Fibroblast of lung (primary cell): ENCODE measurements at regions not wholly inside any gene's neighbourhood (a gene's known extent, or its start where the extent isn't known, plus 50 kb on each side); places are given as distances from the start of the nearest gene placed in this dataset.

Experiments
- DNase-seq, 2 donors: peaks; one replicate each; pipeline versions ENCODE4 v3.0.0 to v3.0.0-alpha.2; 2010; ENCODE audit warnings: low read depth in 2 of 2
- H2AFZ ChIP-seq: 2 replicates; pipeline ENCODE4 v1.5.1; 2012; ENCODE audit warnings: low read length, control low read depth, inconsistent platforms
- H3K27ac ChIP-seq: 2 replicates; pipeline ENCODE4 v1.5.1; 2011; ENCODE audit warnings: low read length, control low read depth; ENCODE audit not compliant: insufficient read depth
- H3K27me3 ChIP-seq: 2 replicates; pipeline ENCODE4 v1.5.1; 2011; ENCODE audit warnings: mild to moderate bottlenecking, low read length; ENCODE audit not compliant: control insufficient read depth, insufficient read depth
- H3K36me3 ChIP-seq: 2 replicates; pipeline ENCODE4 v1.5.1; 2011; ENCODE audit warnings: low read length; ENCODE audit not compliant: control insufficient read depth, insufficient read depth
- H3K4me1 ChIP-seq: 2 replicates; pipeline ENCODE4 v1.5.1; 2011; ENCODE audit warnings: low read length; ENCODE audit not compliant: control insufficient read depth, insufficient read depth; ENCODE audit errors: extremely low read depth
- H3K4me2 ChIP-seq: 2 replicates; pipeline ENCODE4 v1.5.1; 2011; ENCODE audit warnings: low read length, control low read depth; ENCODE audit not compliant: insufficient read depth; ENCODE audit errors: extremely low read depth
- H3K4me3 ChIP-seq, 4 experiments: fragments of 200-600 bp in 1 of 4; sonication (generic) in 1 of 4; replicated peaks in 1 of 4; 2 replicates each; pipeline ENCODE4 v1.5.1; 2011 to 2016; ENCODE audit warnings: low read length in 4 of 4, low read depth in 3 of 4, mild to moderate bottlenecking in 3 of 4, control low read depth in 2 of 4, inconsistent platforms in 1 of 4, mixed read lengths in 1 of 4; ENCODE audit not compliant: insufficient read depth in 1 of 4; ENCODE audit errors: control extremely low read depth in 1 of 4
- H3K79me2 ChIP-seq: 2 replicates; pipeline ENCODE4 v1.5.1; 2012; ENCODE audit warnings: mild to moderate bottlenecking, low read length, inconsistent platforms; ENCODE audit not compliant: control insufficient read depth, insufficient read depth
- H3K9ac ChIP-seq: 2 replicates; pipeline ENCODE4 v1.5.1; 2011; ENCODE audit warnings: mild to moderate bottlenecking, low read length, control low read depth; ENCODE audit not compliant: insufficient read depth
- H3K9me3 ChIP-seq: 2 replicates; pipeline ENCODE4 v1.5.1; 2012; ENCODE audit warnings: low read depth, low read length; ENCODE audit not compliant: control insufficient read depth, insufficient read depth
- H4K20me1 ChIP-seq: 2 replicates; pipeline ENCODE4 v1.5.1; 2011; ENCODE audit warnings: low read length; ENCODE audit not compliant: control insufficient read depth, insufficient read depth; ENCODE audit errors: extremely low read depth
- EZH2 ChIP-seq: IDR thresholded peaks from 2 replicates; pipeline ENCODE4 v1.5.1; 2012; ENCODE audit warnings: low read length, control low read depth, mild to moderate bottlenecking; ENCODE audit errors: missing control alignments
- TF ChIP-seq, protein P1 (sequence below), 2 donors: IDR thresholded peaks in 1 of 2; conservative IDR thresholded peaks in 1 of 2; 1 replicate in 1 of 2; 2 replicates in 1 of 2; pipeline ENCODE4 v1.5.1; 2011 to 2012; ENCODE audit warnings: low read length in 2 of 2, control low read depth in 1 of 2, inconsistent platforms in 1 of 2, low read depth in 1 of 2, mild to moderate bottlenecking in 1 of 2

DNA sequence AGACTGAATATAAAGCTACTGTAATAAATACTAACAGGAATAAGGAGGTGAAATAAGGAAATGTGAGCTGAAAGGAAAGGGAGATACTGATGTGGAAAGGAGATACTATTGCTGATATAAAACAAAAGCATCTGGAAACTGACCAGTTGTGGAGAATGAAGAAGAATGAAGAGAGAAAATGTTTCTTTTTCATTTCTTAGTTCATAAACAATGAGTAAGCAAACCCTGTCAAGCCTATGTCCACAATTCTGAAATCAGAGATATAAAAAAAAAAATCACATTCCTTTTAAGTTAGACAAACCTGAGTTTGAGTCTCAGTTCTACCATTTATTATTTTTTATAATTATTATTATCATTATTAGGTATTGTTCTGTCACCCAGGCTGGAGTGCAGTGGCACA is 121.6 kb upstream of the GJE1 start:
- no peaks in the 10 kb centered on the region for H3K27me3 ChIP-seq
- no peak overlapping the region for H2AFZ ChIP-seq
- TF ChIP-seq EZH2: no peak
- TF ChIP-seq, protein P1, sequence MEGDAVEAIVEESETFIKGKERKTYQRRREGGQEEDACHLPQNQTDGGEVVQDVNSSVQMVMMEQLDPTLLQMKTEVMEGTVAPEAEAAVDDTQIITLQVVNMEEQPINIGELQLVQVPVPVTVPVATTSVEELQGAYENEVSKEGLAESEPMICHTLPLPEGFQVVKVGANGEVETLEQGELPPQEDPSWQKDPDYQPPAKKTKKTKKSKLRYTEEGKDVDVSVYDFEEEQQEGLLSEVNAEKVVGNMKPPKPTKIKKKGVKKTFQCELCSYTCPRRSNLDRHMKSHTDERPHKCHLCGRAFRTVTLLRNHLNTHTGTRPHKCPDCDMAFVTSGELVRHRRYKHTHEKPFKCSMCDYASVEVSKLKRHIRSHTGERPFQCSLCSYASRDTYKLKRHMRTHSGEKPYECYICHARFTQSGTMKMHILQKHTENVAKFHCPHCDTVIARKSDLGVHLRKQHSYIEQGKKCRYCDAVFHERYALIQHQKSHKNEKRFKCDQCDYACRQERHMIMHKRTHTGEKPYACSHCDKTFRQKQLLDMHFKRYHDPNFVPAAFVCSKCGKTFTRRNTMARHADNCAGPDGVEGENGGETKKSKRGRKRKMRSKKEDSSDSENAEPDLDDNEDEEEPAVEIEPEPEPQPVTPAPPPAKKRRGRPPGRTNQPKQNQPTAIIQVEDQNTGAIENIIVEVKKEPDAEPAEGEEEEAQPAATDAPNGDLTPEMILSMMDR (conservative IDR thresholded peaks at IDR 0.05 in 1 of 2, IDR thresholded peaks at IDR 0.05 in 1 of 2; ENCODE audit: low read depth in 1 of 2, low read length in 2 of 2): no peak
- no peak overlapping the region for H3K9ac ChIP-seq
- no peaks in the 10 kb centered on the region for H3K9me3 ChIP-seq
- H3K4me1 ChIP-seq: peaks cover 22% of the 10 kb centered on the region
- no peak overlapping the region for H3K27ac ChIP-seq
- H3K79me2 ChIP-seq: peaks cover 2% of the 10 kb centered on the region
- H3K4me2 ChIP-seq: no peak overlapping the region
- DNase-seq: peak; percentile 40 to 61
- H4K20me1 ChIP-seq: no peaks in the 10 kb centered on the region
- no peaks in the 10 kb centered on the region for H3K36me3 ChIP-seq
- H3K4me3 ChIP-seq: no peak overlapping the region

DNA sequence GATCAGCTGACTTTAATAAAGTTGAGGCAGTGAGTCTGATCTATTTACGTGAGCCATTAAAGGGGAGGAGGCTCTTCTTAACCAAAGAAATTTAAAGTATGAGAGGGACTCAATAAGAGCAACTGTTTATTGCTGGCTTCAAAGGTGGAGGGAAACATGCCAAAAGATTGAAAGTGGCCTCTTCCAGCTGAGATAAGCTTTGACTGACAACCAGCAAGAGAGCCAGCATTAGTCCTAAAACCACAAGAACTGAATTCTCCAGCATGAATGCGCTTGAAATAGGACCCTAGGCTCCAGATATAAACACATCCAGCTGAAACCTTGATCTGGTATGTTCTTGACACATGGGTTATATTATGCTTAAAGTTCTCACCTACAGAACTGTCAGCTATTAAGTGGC is 123.1 kb upstream of the GJE1 start:
- Histone ChIP-seq H2AFZ (no peak overlapping the region), H3K9ac (no peak overlapping the region), H3K4me3 (no peak overlapping the region), H3K79me2 (peaks cover 2% of the 10 kb centered on the region), H4K20me1 (no peaks in the 10 kb centered on the region), H3K27ac (no peak overlapping the region), H3K9me3 (no peaks in the 10 kb centered on the region), H3K4me2 (peak overlapping the region; percentile 46), H3K27me3 (no peaks in the 10 kb centered on the region), H3K4me1 (peaks cover 19% of the 10 kb centered on the region), H3K36me3 (no peaks in the 10 kb centered on the region)
- DNase-seq: peak; percentile 52 to 97
- TF ChIP-seq EZH2: no peak
- TF ChIP-seq, protein P1 (conservative IDR thresholded peaks at IDR 0.05 in 1 of 2, IDR thresholded peaks at IDR 0.05 in 1 of 2; ENCODE audit: low read depth in 1 of 2, low read length in 2 of 2): no peak

DNA sequence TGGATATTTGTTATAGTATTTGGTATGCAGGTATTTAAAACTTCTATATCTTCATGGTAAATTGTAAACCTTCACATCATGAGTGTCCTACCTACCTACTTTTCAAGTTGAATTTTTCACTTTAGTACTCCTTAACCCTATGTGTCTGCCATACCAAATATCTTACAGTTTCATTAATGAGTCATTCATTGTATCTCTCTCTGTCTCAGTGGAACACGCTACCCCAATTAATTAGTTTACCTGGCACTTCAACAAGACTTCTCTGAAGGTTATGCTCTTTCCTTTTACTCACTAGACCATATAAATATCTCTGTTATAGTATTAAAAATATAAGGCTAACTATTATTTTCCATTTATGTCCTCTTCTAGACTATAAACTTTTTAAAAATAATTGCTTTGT is 123.9 kb upstream of the GJE1 start:
- no peak for TF ChIP-seq EZH2
- TF ChIP-seq, protein P1 (conservative IDR thresholded peaks at IDR 0.05 in 1 of 2, IDR thresholded peaks at IDR 0.05 in 1 of 2; ENCODE audit: low read depth in 1 of 2, low read length in 2 of 2): no peak
- DNase-seq: peak in 1 of 2 donors; percentile 25
- no peak overlapping the region for H3K4me3 ChIP-seq
- H4K20me1 ChIP-seq: no peaks in the 10 kb centered on the region
- peaks cover 13% of the 10 kb centered on the region for H3K4me1 ChIP-seq
- H3K79me2 ChIP-seq: no peaks in the 10 kb centered on the region
- no peak overlapping the region for H3K27ac ChIP-seq
- no peaks in the 10 kb centered on the region for H3K9me3 ChIP-seq
- no peaks in the 10 kb centered on the region for H3K27me3 ChIP-seq
- H3K4me2 ChIP-seq: no peak overlapping the region
- no peaks in the 10 kb centered on the region for H3K36me3 ChIP-seq
- no peak overlapping the region for H3K9ac ChIP-seq
- no peak overlapping the region for H2AFZ ChIP-seq
